Smooth muscle cell (in vitro differentiated cells): ENCODE measurements at regions not wholly inside any gene's neighbourhood (a gene's known extent, or its start where the extent isn't known, plus 50 kb on each side); places are given as distances from the start of the nearest gene placed in this dataset.

Experiments used
- DNase-seq: peaks from one replicate; lab custom pipeline; 2025; ENCODE audit not compliant: unreplicated experiment; lab: John Stamatoyannopoulos, UW
- H2AFZ ChIP-seq: fragments of 200-600 bp; sonication (generic); 2 replicates; pipeline ENCODE4 v1.6.0; 2016; ENCODE audit warnings: antibody characterized with exemption, low read depth, mild to moderate bottlenecking
- H3F3A ChIP-seq: fragments of 200-600 bp; sonication (generic); 2 replicates; pipeline ENCODE4 v1.6.0; 2017; ENCODE audit warnings: antibody characterized with exemption, low read depth
- H3K27ac ChIP-seq: fragments of 200-600 bp; sonication (generic); 2 replicates; pipeline ENCODE4 v1.5.1; 2016; ENCODE audit warnings: low read depth, mild to moderate bottlenecking
- H3K27me3 ChIP-seq: fragments of 200-600 bp; sonication (generic); 2 replicates; pipeline ENCODE4 v1.6.1; 2016; ENCODE audit warnings: low read depth, mild to moderate bottlenecking
- H3K36me3 ChIP-seq: fragments of 200-600 bp; sonication (generic); 2 replicates; pipeline ENCODE4 v1.5.1; 2016; ENCODE audit warnings: low read depth
- H3K4me1 ChIP-seq: fragments of 200-600 bp; sonication (generic); 2 replicates; pipeline ENCODE4 v1.5.1; 2016; ENCODE audit warnings: low read depth
- H3K4me2 ChIP-seq: fragments of 200-600 bp; sonication (generic); 2 replicates; pipeline ENCODE4 v1.6.0; 2016; ENCODE audit warnings: mild to moderate bottlenecking
- H3K4me3 ChIP-seq: fragments of 200-600 bp; sonication (generic); 2 replicates; pipeline ENCODE4 v1.5.1; 2016; ENCODE audit warnings: mild to moderate bottlenecking
- H3K79me2 ChIP-seq: fragments of 200-600 bp; sonication (generic); 2 replicates; pipeline ENCODE4 v1.6.0; 2016; ENCODE audit warnings: low read depth, mild to moderate bottlenecking
- H3K9ac ChIP-seq: fragments of 200-600 bp; sonication (generic); 2 replicates; pipeline ENCODE4 v1.6.0; 2016; ENCODE audit warnings: low read depth
- H3K9me3 ChIP-seq: fragments of 200-600 bp; sonication (generic); replicated peaks from 2 replicates; pipeline ENCODE4 v1.5.1; 2016; ENCODE audit warnings: low read depth
- H4K20me1 ChIP-seq: fragments of 200-600 bp; sonication (generic); 2 replicates; pipeline ENCODE4 v1.6.0; 2016; ENCODE audit warnings: low read depth
- CTCF ChIP-seq: fragments of 200-600 bp; sonication (generic); IDR thresholded peaks from 2 replicates; pipeline ENCODE4 v1.5.1; 2017; ENCODE audit warnings: borderline replicate concordance, mild to moderate bottlenecking, antibody characterized with exemption; ENCODE audit not compliant: insufficient read depth, poor library complexity, severe bottlenecking
- WGBS: methylation state at CpG from one replicate; pipeline ENCODE4 v1.1.7; 2016; ENCODE audit warnings: low lambda C conversion rate; 5-methylcytosine and 5-hydroxymethylcytosine counted together

- Histone ChIP-seq H3K9me3 (no peaks in the 10 kb centered on the region), H3K4me3 (no peak overlapping the region), H3K4me2 (no peak overlapping the region), H2AFZ (no peak overlapping the region), H3K36me3 (no peaks in the 10 kb centered on the region), H3K4me1 (peaks cover 7% of the 10 kb centered on the region), H3K27me3 (no peaks in the 10 kb centered on the region), H3K9ac (no peak overlapping the region), H3F3A (no peaks in the 10 kb centered on the region), H3K27ac (no peak overlapping the region), H3K79me2 (no peaks in the 10 kb centered on the region), H4K20me1 (no peaks in the 10 kb centered on the region)
- no peak for DNase-seq
- 81% methylated on average over 3 of the region's 3 CpGs for WGBS
- TF ChIP-seq CTCF = no peak
Observed at GRCh38 chr12:77687321-77687720, 143.4 kb upstream of the NAV3 start.

GRCh38 chr12:77686760-77687159, 143.9 kb upstream of the NAV3 start:
- TF ChIP-seq CTCF = no peak
- no peaks in the 10 kb centered on the region for H4K20me1 ChIP-seq
- H3K9me3 ChIP-seq = no peaks in the 10 kb centered on the region
- 70% methylated on average over 2 of the region's 2 CpGs for WGBS
- H3K79me2 ChIP-seq = no peaks in the 10 kb centered on the region
- no peak overlapping the region for H2AFZ ChIP-seq
- no peak overlapping the region for H3K4me2 ChIP-seq
- no peaks in the 10 kb centered on the region for H3K27me3 ChIP-seq
- DNase-seq = no peak
- H3K27ac ChIP-seq = no peak overlapping the region
- H3K4me1 ChIP-seq = peaks cover 7% of the 10 kb centered on the region
- no peaks in the 10 kb centered on the region for H3F3A ChIP-seq
- H3K9ac ChIP-seq = no peak overlapping the region
- H3K4me3 ChIP-seq = no peak overlapping the region
- H3K36me3 ChIP-seq = no peaks in the 10 kb centered on the region

GRCh38 chr12:77685901-77686300, 144.8 kb upstream of the NAV3 start:
- Histone ChIP-seq H3K27me3 (no peaks in the 10 kb centered on the region), H3K27ac (no peak overlapping the region), H3K4me1 (peaks cover 7% of the 10 kb centered on the region), H3F3A (no peaks in the 10 kb centered on the region), H4K20me1 (no peaks in the 10 kb centered on the region), H3K4me3 (no peak overlapping the region), H3K9ac (no peak overlapping the region), H3K4me2 (no peak overlapping the region), H3K9me3 (no peaks in the 10 kb centered on the region), H3K79me2 (no peaks in the 10 kb centered on the region), H2AFZ (peak overlapping the region; percentile 34), H3K36me3 (no peaks in the 10 kb centered on the region)
- DNase-seq = no peak
- TF ChIP-seq CTCF = no peak
- 91% methylated on average over 2 of the region's 2 CpGs for WGBS

- Histone ChIP-seq H3K9me3 (no peaks in the 10 kb centered on the region), H3F3A (no peaks in the 10 kb centered on the region), H3K4me2 (peak overlapping the region; percentile 79), H3K27ac (no peak overlapping the region), H3K4me3 (peak overlapping the region; percentile 24), H2AFZ (peak overlapping the region; percentile 75), H4K20me1 (no peaks in the 10 kb centered on the region), H3K79me2 (no peaks in the 10 kb centered on the region), H3K27me3 (no peaks in the 10 kb centered on the region), H3K9ac (no peak overlapping the region), H3K4me1 (peaks cover 7% of the 10 kb centered on the region), H3K36me3 (no peaks in the 10 kb centered on the region)
- 15% methylated on average over 6 of the region's 6 CpGs for WGBS
- peak; percentile 73 for TF ChIP-seq CTCF
- no peak for DNase-seq
Observed at GRCh38 chr12:77685112-77685511, 145.6 kb upstream of the NAV3 start.
